HEK293 (cell line): ENCODE measurements at regions not wholly inside any gene's neighbourhood (a gene's known extent, or its start where the extent isn't known, plus 50 kb on each side); places are given as distances from the start of the nearest gene placed in this dataset.
"Not testable (repeated sequence)": the region's sequence is repeated elsewhere in the genome, so short reads cannot be mapped to it uniquely, and the experiment has no call there.

Source experiments
- CTCF ChIA-PET: fragments of 350-600 bp; formaldehyde crosslinking; extraction: SDS; loops from one replicate; lab custom pipeline; 2021; ENCODE audit warnings: antibody characterized with exemption; lab: Yijun Ruan, JAX
- POLR2A ChIA-PET: fragments of 300-600 bp; formaldehyde crosslinking; extraction: SDS; loops from one replicate; lab custom pipeline; 2020; ENCODE audit warnings: antibody characterized with exemption, inconsistent platforms; lab: Yijun Ruan, JAX
- H3K27ac ChIP-seq: fragments of 200-500 bp; sonication (Bioruptor generic); 2 replicates; pipeline ENCODE4 v1.5.1; 2014; ENCODE audit warnings: low read depth, low read length, control low read depth, inconsistent platforms; ENCODE audit errors: extremely low read depth
- H3K36me3 ChIP-seq, 2 experiments: fragments of 200-500 bp in 1 of 2; sonication (Bioruptor generic) in 1 of 2; 1 replicate in 1 of 2; 2 replicates in 1 of 2; pipeline ENCODE4 v1.5.1; 2014 to 2017; ENCODE audit warnings: inconsistent platforms in 2 of 2, low read length in 2 of 2; ENCODE audit not compliant: control insufficient read depth in 2 of 2, insufficient read depth in 1 of 2
- H3K4me1 ChIP-seq: fragments of 200-500 bp; sonication (Bioruptor generic); 2 replicates; pipeline ENCODE4 v1.5.1; 2014; ENCODE audit warnings: mild to moderate bottlenecking, low read length, inconsistent platforms; ENCODE audit not compliant: control insufficient read depth, insufficient read depth
- H3K4me3 ChIP-seq: 2 replicates; pipeline ENCODE4 v1.5.1; 2011; ENCODE audit warnings: low read depth, mild to moderate bottlenecking, control low read depth, low read length, moderate library complexity
- H3K9me3 ChIP-seq: fragments of 200-500 bp; sonication (Bioruptor generic); 2 replicates; pipeline ENCODE4 v1.5.1; 2014; ENCODE audit warnings: low read depth, low read length, inconsistent platforms; ENCODE audit not compliant: control insufficient read depth, insufficient read depth
- PATZ1 ChIP-seq: fragments of 450-650 bp; formaldehyde crosslinking; IDR thresholded peaks from 2 replicates; pipeline ENCODE4 v1.5.1; 2016; ENCODE audit warnings: missing biosample characterization, missing genetic modification characterization
- PRDM1 ChIP-seq: fragments of 450-650 bp; formaldehyde crosslinking; IDR thresholded peaks from 2 replicates; pipeline ENCODE4; 2016; ENCODE audit warnings: missing biosample characterization, missing genetic modification characterization
- SCRT1 ChIP-seq: fragments of 450-650 bp; formaldehyde crosslinking; IDR thresholded peaks from 2 replicates; pipeline ENCODE4 v1.5.1; 2016; ENCODE audit warnings: missing biosample characterization, missing genetic modification characterization, borderline replicate concordance
- ZBTB7A ChIP-seq: fragments of 450-650 bp; formaldehyde crosslinking; IDR thresholded peaks from 2 replicates; pipeline ENCODE4 v1.5.1; 2016; ENCODE audit warnings: low read depth, missing biosample characterization, missing genetic modification characterization
- ZNF132 ChIP-seq: fragments of 450-650 bp; formaldehyde crosslinking; IDR thresholded peaks from 2 replicates; pipeline ENCODE4 v1.5.1; 2017; ENCODE audit warnings: missing biosample characterization, missing genetic modification characterization, borderline replicate concordance
- ZNF311 ChIP-seq: fragments of 450-650 bp; formaldehyde crosslinking; IDR thresholded peaks from 2 replicates; pipeline ENCODE4 v1.5.1; 2017; ENCODE audit warnings: missing biosample characterization, missing genetic modification characterization, borderline replicate concordance
- ZNF404 ChIP-seq: fragments of 450-650 bp; formaldehyde crosslinking; IDR thresholded peaks from 2 replicates; pipeline ENCODE4 v1.5.1; 2017; ENCODE audit warnings: missing biosample characterization, missing genetic modification characterization
- ZNF416 ChIP-seq: fragments of 450-650 bp; formaldehyde crosslinking; IDR thresholded peaks from 2 replicates; pipeline ENCODE4 v1.5.1; 2016; ENCODE audit warnings: missing biosample characterization, missing genetic modification characterization
- ZNF423 ChIP-seq: fragments of 450-650 bp; formaldehyde crosslinking; IDR thresholded peaks from 2 replicates; pipeline ENCODE4 v1.5.1; 2016; ENCODE audit warnings: missing biosample characterization, missing genetic modification characterization
- ZNF473 ChIP-seq: fragments of 450-650 bp; formaldehyde crosslinking; IDR thresholded peaks from 2 replicates; pipeline ENCODE4 v1.5.1; 2017; ENCODE audit warnings: missing biosample characterization, missing genetic modification characterization
- ZNF510 ChIP-seq: fragments of 450-650 bp; formaldehyde crosslinking; IDR thresholded peaks from 2 replicates; pipeline ENCODE4 v1.5.1; 2018; ENCODE audit warnings: mild to moderate bottlenecking, missing genetic modification characterization, missing biosample characterization; ENCODE audit not compliant: insufficient replicate concordance
- ZNF549 ChIP-seq: fragments of 450-650 bp; IDR thresholded peaks from 2 replicates; pipeline ENCODE4 v1.5.1; 2018; ENCODE audit warnings: missing biosample characterization, missing genetic modification characterization, mild to moderate bottlenecking, inconsistent platforms, moderate library complexity
- ZNF621 ChIP-seq: fragments of 450-650 bp; formaldehyde crosslinking; IDR thresholded peaks from 2 replicates; pipeline ENCODE4 v1.5.1; 2017; ENCODE audit warnings: missing biosample characterization, missing genetic modification characterization
- ZNF768 ChIP-seq: fragments of 450-650 bp; formaldehyde crosslinking; IDR thresholded peaks from 2 replicates; pipeline ENCODE4 v1.5.1; 2018; ENCODE audit warnings: missing biosample characterization, mild to moderate bottlenecking, missing genetic modification characterization
- ZNF785 ChIP-seq: fragments of 450-650 bp; formaldehyde crosslinking; IDR thresholded peaks from 2 replicates; pipeline ENCODE4 v1.5.1; 2016; ENCODE audit warnings: missing biosample characterization, missing genetic modification characterization
- ZNF791 ChIP-seq: fragments of 450-650 bp; formaldehyde crosslinking; IDR thresholded peaks from 2 replicates; pipeline ENCODE4 v1.5.1; 2016; ENCODE audit warnings: missing biosample characterization, missing genetic modification characterization

- no peak for TF ChIP-seq ZNF473 (tag by site-specific recombination)
- no peak for TF ChIP-seq ZNF423 (tag by site-specific recombination)
- TF ChIP-seq ZNF549: no peak
- TF ChIP-seq ZNF311 (tag by site-specific recombination): no peak
- TF ChIP-seq ZNF132 (tag by site-specific recombination): no peak
- no peak for TF ChIP-seq ZNF621
- TF ChIP-seq PRDM1 (tag by site-specific recombination): no peak
- TF ChIP-seq, all 188 proteins: peak for 0
Observed at GRCh38 chr2:185578322-185578721, 160.3 kb upstream of the FSIP2 start (continued).

GRCh38 chr2:185583058-185583816 is 155.4 kb upstream of the FSIP2 start:
- POLR2A ChIA-PET: no interaction called here
- H3K27ac ChIP-seq: no peak overlapping the region

GRCh38 chr2:185585165-185585564 is 153.4 kb upstream of the FSIP2 start:
- CTCF ChIA-PET, H3K9me3 ChIP-seq, H3K36me3 ChIP-seq, H3K27ac ChIP-seq, H3K4me3 ChIP-seq, H3K4me1 ChIP-seq, POLR2A ChIA-PET: not testable (repeated sequence)

More at GRCh38 chr2:185583058-185583816, 155.4 kb upstream of the FSIP2 start:
- H3K36me3 ChIP-seq: no peaks in the 10 kb centered on the region
- H3K4me3 ChIP-seq: no peak overlapping the region
- no peaks in the 10 kb centered on the region for H3K4me1 ChIP-seq
- TF ChIP-seq ZNF768 (tag by site-specific recombination) (no peak), ZNF510 (tag by site-specific recombination) (no peak), ZNF416 (tag by site-specific recombination) (no peak), ZNF791 (tag by site-specific recombination) (no peak), ZNF404 (tag by site-specific recombination) (no peak), PATZ1 (tag by site-specific recombination) (no peak), ZBTB7A (tag by site-specific recombination) (no peak)
- TF ChIP-seq, all 188 proteins: peak for 0
- H3K9me3 ChIP-seq: no peaks in the 10 kb centered on the region
- CTCF ChIA-PET: no interaction called here

GRCh38 chr2:185591276-185591675 is 147.3 kb upstream of the FSIP2 start:
- CTCF ChIA-PET, H3K27ac ChIP-seq, H3K9me3 ChIP-seq, POLR2A ChIA-PET, H3K4me3 ChIP-seq, H3K36me3 ChIP-seq, H3K4me1 ChIP-seq: not testable (repeated sequence)

GRCh38 chr2:185607945-185608344 is 130.7 kb upstream of the FSIP2 start:
- Histone ChIP-seq H3K4me3 (no peak overlapping the region), H3K27ac (no peak overlapping the region), H3K36me3 (no peaks in the 10 kb centered on the region), H3K4me1 (no peaks in the 10 kb centered on the region), H3K9me3 (no peaks in the 10 kb centered on the region)
- CTCF ChIA-PET: interaction anchor here (0.8 to 0.9 kb wide), 2 partner anchors 28 to 69 kb away, joined by 3 read pairs; no protein-coding TSS in a partner anchor
- POLR2A ChIA-PET: no interaction called here
- TF ChIP-seq ZNF473 (tag by site-specific recombination): no peak
- no peak for TF ChIP-seq SCRT1 (tag by site-specific recombination)
- no peak for TF ChIP-seq ZNF785 (tag by site-specific recombination)
